ENCODE measurements at regions not wholly inside any gene's neighbourhood (a gene's known extent, or its start where the extent isn't known, plus 50 kb on each side); places are given as distances from the start of the nearest gene placed in this dataset.

DNA sequence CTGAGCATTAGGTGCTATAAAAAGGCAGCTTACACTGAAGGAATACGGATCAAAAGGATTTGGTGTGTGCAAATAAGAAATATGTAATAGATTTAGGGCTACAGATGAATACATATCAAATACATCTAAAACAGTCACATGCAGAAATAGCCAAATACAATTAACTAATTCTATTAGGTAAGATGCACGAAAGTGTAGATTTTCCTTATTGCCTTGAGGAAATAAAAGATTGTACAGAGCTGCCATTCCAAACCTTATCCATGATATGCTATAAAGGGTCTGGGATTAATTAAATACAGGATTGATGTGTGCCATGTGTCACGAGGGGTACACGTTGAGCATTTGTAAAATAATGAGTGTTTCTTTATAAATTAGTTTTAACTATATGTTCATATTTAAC, 107.0 kb upstream of the ELOVL6 start:
- TF ChIP-seq, protein P1, sequence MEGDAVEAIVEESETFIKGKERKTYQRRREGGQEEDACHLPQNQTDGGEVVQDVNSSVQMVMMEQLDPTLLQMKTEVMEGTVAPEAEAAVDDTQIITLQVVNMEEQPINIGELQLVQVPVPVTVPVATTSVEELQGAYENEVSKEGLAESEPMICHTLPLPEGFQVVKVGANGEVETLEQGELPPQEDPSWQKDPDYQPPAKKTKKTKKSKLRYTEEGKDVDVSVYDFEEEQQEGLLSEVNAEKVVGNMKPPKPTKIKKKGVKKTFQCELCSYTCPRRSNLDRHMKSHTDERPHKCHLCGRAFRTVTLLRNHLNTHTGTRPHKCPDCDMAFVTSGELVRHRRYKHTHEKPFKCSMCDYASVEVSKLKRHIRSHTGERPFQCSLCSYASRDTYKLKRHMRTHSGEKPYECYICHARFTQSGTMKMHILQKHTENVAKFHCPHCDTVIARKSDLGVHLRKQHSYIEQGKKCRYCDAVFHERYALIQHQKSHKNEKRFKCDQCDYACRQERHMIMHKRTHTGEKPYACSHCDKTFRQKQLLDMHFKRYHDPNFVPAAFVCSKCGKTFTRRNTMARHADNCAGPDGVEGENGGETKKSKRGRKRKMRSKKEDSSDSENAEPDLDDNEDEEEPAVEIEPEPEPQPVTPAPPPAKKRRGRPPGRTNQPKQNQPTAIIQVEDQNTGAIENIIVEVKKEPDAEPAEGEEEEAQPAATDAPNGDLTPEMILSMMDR (IDR thresholded peaks at IDR 0.05) = no peak
- TF ChIP-seq FOXS1 (CRISPR knock-in tag; IDR thresholded peaks at IDR 0.05) = no peak
- no peak for TF ChIP-seq SMC3 (IDR thresholded peaks at IDR 0.05)
- no peak for TF ChIP-seq CHD2 (IDR thresholded peaks at IDR 0.05; ENCODE audit: low read length, partially characterized antibody)
- TF ChIP-seq KDM1A (IDR thresholded peaks at IDR 0.05; ENCODE audit: low read depth) = no peak
- TF ChIP-seq CEBPB (IDR thresholded peaks at IDR 0.05) = no peak
- no peak for TF ChIP-seq HOXB5 (CRISPR knock-in tag; IDR thresholded peaks at IDR 0.05)
- TF ChIP-seq ZFP36 (IDR thresholded peaks at IDR 0.05; ENCODE audit: borderline replicate concordance, partially characterized antibody) = no peak
